ENCODE measurements at regions not wholly inside any gene's neighbourhood (a gene's known extent, or its start where the extent isn't known, plus 50 kb on each side); places are given as distances from the start of the nearest gene placed in this dataset.

- Histone ChIP-seq H2BK15ac (ENCODE audit: low read depth, low read length) (no peak overlapping the region), H4K5ac (ENCODE audit: insufficient read length, low read depth, low read length) (no peak overlapping the region), H3K27ac (ENCODE audit: insufficient read length, low read depth, low read length) (no peak overlapping the region), H3K18ac (ENCODE audit: insufficient read length, low read depth, low read length) (no peak overlapping the region), H4K91ac (ENCODE audit: insufficient read length, low read depth, low read length) (no peak overlapping the region), H2BK5ac (ENCODE audit: insufficient read length, low read length) (no peak overlapping the region), H3K4ac (ENCODE audit: low read depth, low read length) (no peak overlapping the region), H3K23me2 (ENCODE audit: insufficient read length, low read depth, low read length, poor library complexity, severe bottlenecking) (no peaks in the 10 kb centered on the region), H2AFZ (ENCODE audit: low read length) (no peak overlapping the region), H3K56ac (ENCODE audit: insufficient read length, low read depth, low read length) (no peak overlapping the region), H2BK20ac (ENCODE audit: low read depth, low read length, poor library complexity, severe bottlenecking) (no peak overlapping the region), H3K9ac (ENCODE audit: extremely low read depth, insufficient read length, low read length) (no peak overlapping the region), H3K4me2 (ENCODE audit: insufficient read depth, insufficient read length, low read length) (no peak overlapping the region), H3K79me2 (ENCODE audit: insufficient read depth, low read length) (no peaks in the 10 kb centered on the region), H3K14ac (ENCODE audit: insufficient read depth, low read length) (no peak overlapping the region), H3K79me1 (ENCODE audit: insufficient read depth, low read depth, low read length, poor library complexity, severe bottlenecking) (no peaks in the 10 kb centered on the region), H3K27me3 (ENCODE audit: insufficient read depth, low read length) (no peaks in the 10 kb centered on the region), H3K23ac (ENCODE audit: insufficient read length, low read depth, low read length) (no peak overlapping the region), H4K20me1 (ENCODE audit: control insufficient read depth, insufficient read depth, insufficient read length) (no peaks in the 10 kb centered on the region), H2BK120ac (ENCODE audit: low read depth, low read length, poor library complexity, severe bottlenecking) (no peak overlapping the region), H4K8ac (replicated peaks; ENCODE audit: insufficient read length, low read depth, low read length) (no peak overlapping the region), H2AK5ac (ENCODE audit: insufficient read length, low read length) (no peak overlapping the region), H3T11ph (ENCODE audit: low read length) (no peak overlapping the region), H3K9me3 (ENCODE audit: control insufficient read depth, low read depth, low read length) (no peaks in the 10 kb centered on the region), H3K4me1 (ENCODE audit: insufficient read depth, low read length) (no peaks in the 10 kb centered on the region), H2BK12ac (ENCODE audit: insufficient read length, low read depth, low read length) (no peak overlapping the region)
- H3K36me3 Mint-ChIP-seq (ENCODE audit: insufficient read depth in 1 of 3, low read depth in 3 of 3) = peaks cover 0 to 12% (median 0%) of the 10 kb centered on the region in 3 experiments; a peak in 2 of 7 replicates
- no peaks in the 10 kb centered on the region; the same call in 1 of the 2 replicates for H3K27me3 Mint-ChIP-seq (ENCODE audit: low read depth)
- no peak for TF ChIP-seq CTCF (conservative IDR thresholded peaks at IDR 0.05)
- no peak for DNase-seq
- peaks cover 8 to 12% of the 10 kb centered on the region in 2 experiments; a peak in 4 of 5 replicates for H3K9me3 Mint-ChIP-seq
- WGBS (ENCODE audit: extremely low coverage, insufficient read length, low lambda C conversion rate) = no CpG with 5 or more reads among the region's 5 CpGs
- H3K27ac Mint-ChIP-seq = no peak overlapping the region
- H3K4me1 Mint-ChIP-seq = peaks cover 10% of the 10 kb centered on the region in 2 experiments; a peak in 3 of 4 replicates
- H3K4me3 Mint-ChIP-seq = no peak overlapping the region
Observed at GRCh38 chr2:220704810-220705209, 867.3 kb downstream of the EPHA4 start.
